Liver (tissue), 7 donors: ENCODE measurements at regions not wholly inside any gene's neighbourhood (a gene's known extent, or its start where the extent isn't known, plus 50 kb on each side); places are given as distances from the start of the nearest gene placed in this dataset.

Experiments used
- DNase-seq: peaks from one replicate; pipeline ENCODE4 v3.0.0-alpha.2; 2017; ENCODE audit warnings: low spot score
- H3K27ac ChIP-seq, 2 donors: one replicate each; pipeline ENCODE4 v1.7.0; 2013; ENCODE audit warnings: inconsistent platforms in 2 of 2, low read length in 2 of 2, control low read depth in 1 of 2, low read depth in 1 of 2, mild to moderate bottlenecking in 1 of 2
- H3K27me3 ChIP-seq, 4 donors: one replicate each; pipeline versions ENCODE4 v1.6.1 to v1.7.0; 2013; ENCODE audit warnings: low read length in 3 of 4, inconsistent platforms in 1 of 4, mild to moderate bottlenecking in 1 of 4, moderate library complexity in 1 of 4; ENCODE audit not compliant: control insufficient read depth in 4 of 4, insufficient read depth in 4 of 4
- H3K36me3 ChIP-seq, 4 donors: one replicate each; pipeline versions ENCODE4 v1.6.1 to v1.7.0; 2013; ENCODE audit warnings: low read length in 3 of 4, mild to moderate bottlenecking in 3 of 4, low read depth in 1 of 4, moderate library complexity in 1 of 4; ENCODE audit not compliant: control insufficient read depth in 4 of 4, insufficient read depth in 3 of 4
- H3K4me1 ChIP-seq, 4 donors: one replicate each; pipeline versions ENCODE4 v1.6.1 to v1.7.0; 2013; ENCODE audit warnings: low read length in 3 of 4, mild to moderate bottlenecking in 3 of 4, moderate library complexity in 1 of 4; ENCODE audit not compliant: control insufficient read depth in 4 of 4, insufficient read depth in 4 of 4
- H3K4me3 ChIP-seq, 3 donors: one replicate each; pipeline versions ENCODE4 v1.6.1 to v1.7.0; 2013; ENCODE audit warnings: low read length in 3 of 3, control low read depth in 1 of 3, low read depth in 1 of 3, mild to moderate bottlenecking in 1 of 3
- H3K9ac ChIP-seq, 2 donors: one replicate each; pipeline ENCODE4 v1.7.0; 2013; ENCODE audit warnings: low read length in 2 of 2, mild to moderate bottlenecking in 2 of 2, moderate library complexity in 2 of 2, control low read depth in 1 of 2, low read depth in 1 of 2
- H3K9me3 ChIP-seq, 4 donors: one replicate each; pipeline versions ENCODE4 v1.6.1 to v1.7.0; 2013; ENCODE audit warnings: low read length in 3 of 4; ENCODE audit not compliant: control insufficient read depth in 4 of 4
- EGR1 ChIP-seq, 2 donors: IDR thresholded peaks; 2 replicates each; pipeline ENCODE4 v1.6.1; 2016 to 2018; ENCODE audit warnings: antibody characterized with exemption in 2 of 2, low read depth in 2 of 2
- FOXA1 ChIP-seq: IDR thresholded peaks from 2 replicates; pipeline ENCODE4 v1.6.1; 2016; ENCODE audit warnings: antibody characterized with exemption
- FOXA2 ChIP-seq: IDR thresholded peaks from 2 replicates; pipeline ENCODE4 v1.6.1; 2016; ENCODE audit warnings: antibody characterized with exemption
- GABPA ChIP-seq, 2 donors: IDR thresholded peaks in 1 of 2; conservative IDR thresholded peaks in 1 of 2; 2 replicates each; pipeline ENCODE4 v1.6.1; 2016; ENCODE audit warnings: antibody characterized with exemption in 2 of 2, mild to moderate bottlenecking in 1 of 2, moderate library complexity in 1 of 2
- HNF4A ChIP-seq, 2 donors: conservative IDR thresholded peaks; 2 replicates each; pipeline ENCODE4 v1.6.1; 2016; ENCODE audit warnings: antibody characterized with exemption in 2 of 2, mild to moderate bottlenecking in 2 of 2
- JUND ChIP-seq, 2 donors: IDR thresholded peaks; 2 replicates each; pipeline ENCODE4 v1.6.1; 2016; ENCODE audit warnings: antibody characterized with exemption in 2 of 2
- NR2F2 ChIP-seq: IDR thresholded peaks from 2 replicates; pipeline ENCODE4 v1.6.1; 2016; ENCODE audit warnings: antibody characterized with exemption
- RAD21 ChIP-seq, 2 donors: IDR thresholded peaks; 2 replicates each; pipeline ENCODE4 v1.6.1; 2016; ENCODE audit warnings: antibody characterized with exemption in 2 of 2, mild to moderate bottlenecking in 2 of 2
- RXRA ChIP-seq, 2 donors: IDR thresholded peaks; 2 replicates each; pipeline ENCODE4 v1.6.1; 2017 to 2018; ENCODE audit warnings: antibody characterized with exemption in 2 of 2, mild to moderate bottlenecking in 1 of 2
- SP1 ChIP-seq: IDR thresholded peaks from 2 replicates; pipeline ENCODE4 v1.6.1; 2018; ENCODE audit warnings: antibody characterized with exemption, mild to moderate bottlenecking
- TAF1 ChIP-seq: conservative IDR thresholded peaks from 2 replicates; pipeline ENCODE4 v1.6.1; 2016; ENCODE audit warnings: antibody characterized with exemption, mild to moderate bottlenecking
- YY1 ChIP-seq: IDR thresholded peaks from 2 replicates; pipeline ENCODE4 v1.6.1; 2016; ENCODE audit warnings: antibody characterized with exemption, mild to moderate bottlenecking
- WGBS: extraction: QIAGEN DNeasy Blood & Tissue Kit; methylation state at CpG from one replicate; pipeline ENCODE4 v1.1.7; 2013; 5-methylcytosine and 5-hydroxymethylcytosine counted together
- TF ChIP-seq, protein P1 (sequence below): IDR thresholded peaks from 2 replicates; pipeline ENCODE4 v1.6.1; 2016; ENCODE audit warnings: antibody characterized with exemption, mild to moderate bottlenecking
- TF ChIP-seq, protein P2 (sequence below): IDR thresholded peaks from 2 replicates; pipeline ENCODE4 v1.6.1; 2016; ENCODE audit warnings: antibody characterized with exemption
- TF ChIP-seq, protein P3 (sequence below): IDR thresholded peaks from 2 replicates; pipeline ENCODE4 v1.6.1; 2016; ENCODE audit warnings: antibody characterized with exemption
- donor health status: healthy.
- donor health status: healthy.
- donor health status: healthy.
- donor health status: healthy.

DNA sequence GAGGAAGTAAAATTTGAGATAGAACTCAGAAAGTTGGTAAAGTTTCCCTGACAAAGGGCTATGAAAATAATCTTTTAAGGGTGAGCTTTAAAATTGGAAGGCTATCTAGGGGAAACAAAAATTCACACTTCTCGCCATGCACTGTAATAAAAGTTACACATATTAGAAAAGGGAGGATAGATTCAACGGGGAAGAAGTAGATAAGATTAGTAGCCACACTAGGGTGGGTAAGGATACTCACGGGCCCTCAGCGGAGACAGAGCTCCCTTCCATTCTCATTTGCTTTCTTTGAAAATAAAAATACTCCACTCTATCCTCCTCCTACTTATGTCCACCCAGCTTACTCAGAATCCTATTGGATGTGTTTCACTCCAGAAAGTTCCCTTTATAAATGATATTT lies 691.3 kb upstream of the NR2F2 start:
- no peaks in the 10 kb centered on the region for H3K9me3 ChIP-seq
- H3K36me3 ChIP-seq = no peaks in the 10 kb centered on the region
- H3K27ac ChIP-seq = no peak overlapping the region
- no peak for TF ChIP-seq NR2F2
- TF ChIP-seq EGR1 (IDR thresholded peaks at IDR 0.05; ENCODE audit: low read depth in 2 of 2) = no peak
- no peak for TF ChIP-seq FOXA1
- TF ChIP-seq, protein P1, sequence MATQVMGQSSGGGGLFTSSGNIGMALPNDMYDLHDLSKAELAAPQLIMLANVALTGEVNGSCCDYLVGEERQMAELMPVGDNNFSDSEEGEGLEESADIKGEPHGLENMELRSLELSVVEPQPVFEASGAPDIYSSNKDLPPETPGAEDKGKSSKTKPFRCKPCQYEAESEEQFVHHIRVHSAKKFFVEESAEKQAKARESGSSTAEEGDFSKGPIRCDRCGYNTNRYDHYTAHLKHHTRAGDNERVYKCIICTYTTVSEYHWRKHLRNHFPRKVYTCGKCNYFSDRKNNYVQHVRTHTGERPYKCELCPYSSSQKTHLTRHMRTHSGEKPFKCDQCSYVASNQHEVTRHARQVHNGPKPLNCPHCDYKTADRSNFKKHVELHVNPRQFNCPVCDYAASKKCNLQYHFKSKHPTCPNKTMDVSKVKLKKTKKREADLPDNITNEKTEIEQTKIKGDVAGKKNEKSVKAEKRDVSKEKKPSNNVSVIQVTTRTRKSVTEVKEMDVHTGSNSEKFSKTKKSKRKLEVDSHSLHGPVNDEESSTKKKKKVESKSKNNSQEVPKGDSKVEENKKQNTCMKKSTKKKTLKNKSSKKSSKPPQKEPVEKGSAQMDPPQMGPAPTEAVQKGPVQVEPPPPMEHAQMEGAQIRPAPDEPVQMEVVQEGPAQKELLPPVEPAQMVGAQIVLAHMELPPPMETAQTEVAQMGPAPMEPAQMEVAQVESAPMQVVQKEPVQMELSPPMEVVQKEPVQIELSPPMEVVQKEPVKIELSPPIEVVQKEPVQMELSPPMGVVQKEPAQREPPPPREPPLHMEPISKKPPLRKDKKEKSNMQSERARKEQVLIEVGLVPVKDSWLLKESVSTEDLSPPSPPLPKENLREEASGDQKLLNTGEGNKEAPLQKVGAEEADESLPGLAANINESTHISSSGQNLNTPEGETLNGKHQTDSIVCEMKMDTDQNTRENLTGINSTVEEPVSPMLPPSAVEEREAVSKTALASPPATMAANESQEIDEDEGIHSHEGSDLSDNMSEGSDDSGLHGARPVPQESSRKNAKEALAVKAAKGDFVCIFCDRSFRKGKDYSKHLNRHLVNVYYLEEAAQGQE = no peak
- TF ChIP-seq GABPA (IDR thresholded peaks at IDR 0.05 in 1 of 2, conservative IDR thresholded peaks at IDR 0.05 in 1 of 2) = no peak
- TF ChIP-seq TAF1 = no peak
- TF ChIP-seq RAD21 (IDR thresholded peaks at IDR 0.05) = no peak
- no peak for TF ChIP-seq RXRA (IDR thresholded peaks at IDR 0.05)
- no peak for TF ChIP-seq YY1
- TF ChIP-seq FOXA2 = no peak
- TF ChIP-seq, protein P2, sequence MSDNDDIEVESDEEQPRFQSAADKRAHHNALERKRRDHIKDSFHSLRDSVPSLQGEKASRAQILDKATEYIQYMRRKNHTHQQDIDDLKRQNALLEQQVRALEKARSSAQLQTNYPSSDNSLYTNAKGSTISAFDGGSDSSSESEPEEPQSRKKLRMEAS = no peak
- TF ChIP-seq SP1 = no peak
- TF ChIP-seq, protein P3, sequence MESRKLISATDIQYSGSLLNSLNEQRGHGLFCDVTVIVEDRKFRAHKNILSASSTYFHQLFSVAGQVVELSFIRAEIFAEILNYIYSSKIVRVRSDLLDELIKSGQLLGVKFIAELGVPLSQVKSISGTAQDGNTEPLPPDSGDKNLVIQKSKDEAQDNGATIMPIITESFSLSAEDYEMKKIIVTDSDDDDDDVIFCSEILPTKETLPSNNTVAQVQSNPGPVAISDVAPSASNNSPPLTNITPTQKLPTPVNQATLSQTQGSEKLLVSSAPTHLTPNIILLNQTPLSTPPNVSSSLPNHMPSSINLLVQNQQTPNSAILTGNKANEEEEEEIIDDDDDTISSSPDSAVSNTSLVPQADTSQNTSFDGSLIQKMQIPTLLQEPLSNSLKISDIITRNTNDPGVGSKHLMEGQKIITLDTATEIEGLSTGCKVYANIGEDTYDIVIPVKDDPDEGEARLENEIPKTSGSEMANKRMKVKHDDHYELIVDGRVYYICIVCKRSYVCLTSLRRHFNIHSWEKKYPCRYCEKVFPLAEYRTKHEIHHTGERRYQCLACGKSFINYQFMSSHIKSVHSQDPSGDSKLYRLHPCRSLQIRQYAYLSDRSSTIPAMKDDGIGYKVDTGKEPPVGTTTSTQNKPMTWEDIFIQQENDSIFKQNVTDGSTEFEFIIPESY = no peak
- TF ChIP-seq HNF4A (conservative IDR thresholded peaks at IDR 0.05) = no peak
- DNase-seq = no peak
- WGBS = 91% methylated on average over 4 of the region's 4 CpGs
- H3K4me3 ChIP-seq = no peak overlapping the region
- H3K27me3 ChIP-seq = no peaks in the 10 kb centered on the region
- no peaks in the 10 kb centered on the region for H3K4me1 ChIP-seq
- H3K9ac ChIP-seq = no peak overlapping the region

GRCh38 chr15:95644100-95644875 lies 686.2 kb upstream of the NR2F2 start:
- 79% methylated on average over 5 of the region's 5 CpGs for WGBS
- DNase-seq = no peak
- Histone ChIP-seq H3K9ac (no peak overlapping the region), H3K4me1 (peaks cover 3 to 10% (median 6%) of the 10 kb centered on the region in 4 donors), H3K27ac (no peak overlapping the region), H3K27me3 (no peaks in the 10 kb centered on the region), H3K36me3 (no peaks in the 10 kb centered on the region), H3K4me3 (no peak overlapping the region), H3K9me3 (no peaks in the 10 kb centered on the region)
- TF ChIP-seq, protein P3 = no peak
- TF ChIP-seq RXRA (IDR thresholded peaks at IDR 0.05) = no peak
- TF ChIP-seq TAF1 = no peak
- no peak for TF ChIP-seq SP1
- no peak for TF ChIP-seq FOXA2
- TF ChIP-seq HNF4A (conservative IDR thresholded peaks at IDR 0.05) = no peak
- no peak for TF ChIP-seq JUND (IDR thresholded peaks at IDR 0.05)
